ENCODE measurements at regions not wholly inside any gene's neighbourhood (a gene's known extent, or its start where the extent isn't known, plus 50 kb on each side); places are given as distances from the start of the nearest gene placed in this dataset.

DNA sequence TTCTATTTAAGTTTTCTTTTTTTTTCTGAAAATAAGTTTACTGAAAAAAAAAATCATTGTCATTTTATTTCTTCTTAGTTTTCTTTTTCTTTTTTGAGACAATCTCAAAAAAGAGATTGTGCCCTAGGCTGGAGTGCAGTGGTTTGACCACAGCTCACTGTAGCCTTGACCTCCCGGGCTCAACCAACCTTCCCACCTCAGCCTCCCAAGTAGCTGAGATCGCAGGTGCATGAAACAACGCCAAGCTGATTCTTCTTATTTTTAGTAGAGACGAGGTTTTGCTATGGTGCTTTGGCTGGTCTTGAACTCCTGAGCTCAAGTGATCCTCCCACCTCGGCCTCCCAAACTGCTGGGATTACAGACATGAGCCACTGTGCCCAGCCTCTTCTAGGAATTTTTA lies 65.7 kb upstream of the OSTN start:
- H3K27me3 ChIP-seq (ENCODE audit: insufficient read depth): no peaks in the 10 kb centered on the region
- POLR2A ChIA-PET: no interaction called here
- DNase-seq: no peak
- no peaks in the 10 kb centered on the region for H3K9me2 ChIP-seq
- WGBS (ENCODE audit: low lambda C conversion rate): 28% methylated on average over 5 of the region's 5 CpGs
- no peak overlapping the region for H3K4me3 ChIP-seq (ENCODE audit: low read depth in 2 of 2, low read length in 1 of 2)
- no peaks in the 10 kb centered on the region for H3F3A ChIP-seq (replicated peaks; ENCODE audit: insufficient read depth)
- no peak overlapping the region for H3K9ac ChIP-seq
- H3K9me3 ChIP-seq: no peaks in the 10 kb centered on the region
- CTCF ChIA-PET: interaction anchor here (0.6 kb wide), 1 partner anchor 15 kb away, joined by 3 read pairs; no protein-coding TSS in a partner anchor
- no peaks in the 10 kb centered on the region for H4K20me1 ChIP-seq (ENCODE audit: insufficient read depth)
- no peak overlapping the region for H2AFZ ChIP-seq (ENCODE audit: low read depth)
- no peaks in the 10 kb centered on the region for H3K4me1 ChIP-seq (ENCODE audit: control insufficient read depth in 1 of 2, insufficient read depth in 2 of 2, low read depth in 1 of 2, low read length in 1 of 2)
- no peak overlapping the region for H3K27ac ChIP-seq (ENCODE audit: low read depth in 2 of 2, low read length in 1 of 2)
- no peak overlapping the region for H3K4me2 ChIP-seq
- no peaks in the 10 kb centered on the region for H3K36me3 ChIP-seq (replicated peaks in 1 of 2; ENCODE audit: control insufficient read depth in 1 of 2, insufficient read depth in 2 of 2, low read length in 1 of 2)
- TF ChIP-seq FOXJ3 (CRISPR knock-in tag; IDR thresholded peaks at IDR 0.05) (no peak), TAF1 (IDR thresholded peaks at IDR 0.05; ENCODE audit: borderline replicate concordance, low read depth, low read length) (no peak), GATA2 (CRISPR knock-in tag; IDR thresholded peaks at IDR 0.05) (no peak), MXI1 (IDR thresholded peaks at IDR 0.05; ENCODE audit: low read depth, low read length) (no peak), TEAD4 (IDR thresholded peaks at IDR 0.05; ENCODE audit: borderline replicate concordance, insufficient read depth) (no peak), FOXM1 (IDR thresholded peaks at IDR 0.05; ENCODE audit: low read depth) (no peak), RFX5 (IDR thresholded peaks at IDR 0.05; ENCODE audit: low read length) (no peak), RXRA (IDR thresholded peaks at IDR 0.05; ENCODE audit: borderline replicate concordance, low read depth) (no peak), YY1 (IDR thresholded peaks at IDR 0.05; ENCODE audit: low read depth) (no peak), MEF2A (IDR thresholded peaks at IDR 0.05; ENCODE audit: borderline replicate concordance, low read depth) (no peak), FOSL2 (IDR thresholded peaks at IDR 0.05; ENCODE audit: borderline replicate concordance, low read depth) (no peak), EZH2phosphoT487 (IDR thresholded peaks at IDR 0.05; ENCODE audit: borderline replicate concordance, low read depth) (no peak), TCF12 (IDR thresholded peaks at IDR 0.05) (no peak), CHD2 (IDR thresholded peaks at IDR 0.05; ENCODE audit: low read length, partially characterized antibody) (no peak), NFIC (IDR thresholded peaks at IDR 0.05; ENCODE audit: borderline replicate concordance) (no peak)
- TF ChIP-seq, protein P1, sequence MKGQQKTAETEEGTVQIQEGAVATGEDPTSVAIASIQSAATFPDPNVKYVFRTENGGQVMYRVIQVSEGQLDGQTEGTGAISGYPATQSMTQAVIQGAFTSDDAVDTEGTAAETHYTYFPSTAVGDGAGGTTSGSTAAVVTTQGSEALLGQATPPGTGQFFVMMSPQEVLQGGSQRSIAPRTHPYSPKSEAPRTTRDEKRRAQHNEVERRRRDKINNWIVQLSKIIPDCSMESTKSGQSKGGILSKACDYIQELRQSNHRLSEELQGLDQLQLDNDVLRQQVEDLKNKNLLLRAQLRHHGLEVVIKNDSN (IDR thresholded peaks at IDR 0.05; ENCODE audit: borderline replicate concordance, low read depth): no peak
- TF ChIP-seq, protein P2, sequence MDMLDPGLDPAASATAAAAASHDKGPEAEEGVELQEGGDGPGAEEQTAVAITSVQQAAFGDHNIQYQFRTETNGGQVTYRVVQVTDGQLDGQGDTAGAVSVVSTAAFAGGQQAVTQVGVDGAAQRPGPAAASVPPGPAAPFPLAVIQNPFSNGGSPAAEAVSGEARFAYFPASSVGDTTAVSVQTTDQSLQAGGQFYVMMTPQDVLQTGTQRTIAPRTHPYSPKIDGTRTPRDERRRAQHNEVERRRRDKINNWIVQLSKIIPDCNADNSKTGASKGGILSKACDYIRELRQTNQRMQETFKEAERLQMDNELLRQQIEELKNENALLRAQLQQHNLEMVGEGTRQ (IDR thresholded peaks at IDR 0.05; ENCODE audit: borderline replicate concordance, low read depth, low read length): no peak
- TF ChIP-seq, protein P3, sequence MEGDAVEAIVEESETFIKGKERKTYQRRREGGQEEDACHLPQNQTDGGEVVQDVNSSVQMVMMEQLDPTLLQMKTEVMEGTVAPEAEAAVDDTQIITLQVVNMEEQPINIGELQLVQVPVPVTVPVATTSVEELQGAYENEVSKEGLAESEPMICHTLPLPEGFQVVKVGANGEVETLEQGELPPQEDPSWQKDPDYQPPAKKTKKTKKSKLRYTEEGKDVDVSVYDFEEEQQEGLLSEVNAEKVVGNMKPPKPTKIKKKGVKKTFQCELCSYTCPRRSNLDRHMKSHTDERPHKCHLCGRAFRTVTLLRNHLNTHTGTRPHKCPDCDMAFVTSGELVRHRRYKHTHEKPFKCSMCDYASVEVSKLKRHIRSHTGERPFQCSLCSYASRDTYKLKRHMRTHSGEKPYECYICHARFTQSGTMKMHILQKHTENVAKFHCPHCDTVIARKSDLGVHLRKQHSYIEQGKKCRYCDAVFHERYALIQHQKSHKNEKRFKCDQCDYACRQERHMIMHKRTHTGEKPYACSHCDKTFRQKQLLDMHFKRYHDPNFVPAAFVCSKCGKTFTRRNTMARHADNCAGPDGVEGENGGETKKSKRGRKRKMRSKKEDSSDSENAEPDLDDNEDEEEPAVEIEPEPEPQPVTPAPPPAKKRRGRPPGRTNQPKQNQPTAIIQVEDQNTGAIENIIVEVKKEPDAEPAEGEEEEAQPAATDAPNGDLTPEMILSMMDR (IDR thresholded peaks at IDR 0.05): no peak
- H3K79me2 ChIP-seq (ENCODE audit: insufficient read depth): no peaks in the 10 kb centered on the region
